ENCODE measurements at regions not wholly inside any gene's neighbourhood (a gene's known extent, or its start where the extent isn't known, plus 50 kb on each side); places are given as distances from the start of the nearest gene placed in this dataset.
"Not testable (repeated sequence)": the region's sequence is repeated elsewhere in the genome, so short reads cannot be mapped to it uniquely, and the experiment has no call there.

- DNase-seq: not testable (repeated sequence)
These were observed 473.3 kb upstream of the NPAP1 start for GRCh38 chr15:24202297-24202696.

DNA sequence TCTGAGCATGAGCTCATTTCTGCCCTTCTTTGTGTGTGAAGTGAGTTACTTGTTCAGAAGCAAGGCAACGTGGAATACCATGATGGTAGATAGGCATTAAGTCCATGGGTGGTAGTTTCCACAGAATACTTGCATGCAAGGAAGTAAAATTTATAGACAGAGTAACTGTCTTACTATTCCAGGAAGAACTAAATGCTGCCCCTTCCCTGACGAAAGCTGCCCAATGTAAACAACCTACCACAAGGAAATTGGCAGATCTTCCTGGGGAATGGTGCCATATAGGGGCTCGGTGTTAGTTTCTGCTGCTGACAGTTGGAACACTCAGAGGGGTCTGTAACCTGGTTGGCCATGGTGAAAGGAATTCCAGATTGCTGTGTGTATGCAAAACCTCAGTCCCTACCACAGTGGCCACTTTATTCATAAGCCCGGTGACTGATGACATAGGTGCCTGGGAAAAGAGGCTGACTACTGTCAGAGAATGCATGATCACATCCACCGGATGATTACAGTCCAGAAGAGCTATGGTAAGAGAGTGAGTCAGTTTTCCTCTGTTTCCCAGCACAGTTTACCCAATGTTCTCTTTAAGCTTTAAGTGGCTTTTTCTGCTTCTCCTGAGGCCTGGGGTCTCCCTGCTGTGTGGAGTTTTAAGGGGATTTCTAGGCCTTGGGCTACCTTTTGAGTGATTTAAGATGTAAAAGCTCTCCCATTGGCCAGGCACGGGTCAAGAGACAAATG, 463.7 kb upstream of the NPAP1 start:
- not testable (repeated sequence) for DNase-seq

GRCh38 chr15:24223739-24224138, 451.8 kb upstream of the NPAP1 start:
- DNase-seq: no peak

- no peak for DNase-seq
These were observed 451.4 kb upstream of the NPAP1 start for GRCh38 chr15:24224161-24224560.

DNA sequence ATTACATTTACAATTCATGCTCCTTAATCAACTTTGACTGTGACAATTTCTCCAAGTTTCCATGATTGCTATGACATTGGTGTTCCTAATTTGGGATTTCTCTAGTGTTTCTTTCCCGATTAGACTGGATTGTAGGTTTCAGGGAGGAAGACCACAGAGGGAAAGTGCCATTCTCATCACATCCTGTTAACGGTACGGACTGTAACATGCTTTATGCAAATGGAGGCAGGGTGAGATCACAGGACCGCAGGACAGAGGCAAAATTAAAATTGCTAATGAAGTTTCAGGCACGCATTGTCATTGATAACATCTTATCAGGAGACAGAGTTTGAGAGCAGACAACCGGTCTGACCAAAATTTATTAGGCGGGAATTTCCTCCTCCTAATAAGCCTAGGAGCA, 446.7 kb upstream of the NPAP1 start:
- DNase-seq: not testable (repeated sequence)

DNA sequence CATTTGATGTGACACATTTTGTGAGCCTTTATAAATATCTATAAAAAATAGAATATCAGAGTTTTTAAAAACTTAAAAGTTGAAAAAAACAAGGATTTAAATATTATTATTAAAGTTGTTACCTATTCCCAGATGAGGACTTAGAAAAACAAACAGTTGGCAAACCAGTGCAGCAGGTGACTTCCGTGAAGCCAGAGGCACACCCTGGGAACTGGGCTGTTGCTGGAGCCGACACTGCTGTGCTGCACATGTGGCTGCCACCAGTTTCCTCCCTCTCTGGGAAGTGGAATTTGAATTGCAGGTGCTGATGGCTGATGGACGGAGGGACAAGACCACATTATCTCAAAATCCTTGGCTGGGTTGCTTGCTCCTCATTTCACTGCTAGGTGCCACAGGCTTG, 442.4 kb upstream of the NPAP1 start:
- DNase-seq: not testable (repeated sequence)

DNA sequence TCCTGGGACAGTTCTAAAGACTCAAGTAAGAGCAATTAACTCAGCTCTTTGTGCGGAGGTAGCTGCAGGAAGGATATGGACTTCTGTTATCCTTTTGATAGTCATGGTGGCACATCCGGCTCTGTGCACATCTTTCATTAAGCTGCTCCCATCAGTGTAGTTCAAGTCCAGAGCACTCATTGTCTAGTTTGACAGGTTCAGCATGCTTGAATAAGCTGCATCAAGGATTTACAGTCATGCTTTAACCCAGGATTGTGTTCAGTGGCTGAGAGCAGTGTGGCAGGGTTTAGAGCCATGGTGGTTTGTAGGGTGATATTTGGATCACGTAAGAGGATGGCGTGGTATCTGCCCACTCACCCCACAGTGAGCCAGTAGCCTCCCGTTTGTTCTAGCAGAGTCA, 435.0 kb upstream of the NPAP1 start:
- not testable (repeated sequence) for DNase-seq

- not testable (repeated sequence) for DNase-seq
These were observed 416.5 kb upstream of the NPAP1 start for GRCh38 chr15:24259106-24259505.

DNA sequence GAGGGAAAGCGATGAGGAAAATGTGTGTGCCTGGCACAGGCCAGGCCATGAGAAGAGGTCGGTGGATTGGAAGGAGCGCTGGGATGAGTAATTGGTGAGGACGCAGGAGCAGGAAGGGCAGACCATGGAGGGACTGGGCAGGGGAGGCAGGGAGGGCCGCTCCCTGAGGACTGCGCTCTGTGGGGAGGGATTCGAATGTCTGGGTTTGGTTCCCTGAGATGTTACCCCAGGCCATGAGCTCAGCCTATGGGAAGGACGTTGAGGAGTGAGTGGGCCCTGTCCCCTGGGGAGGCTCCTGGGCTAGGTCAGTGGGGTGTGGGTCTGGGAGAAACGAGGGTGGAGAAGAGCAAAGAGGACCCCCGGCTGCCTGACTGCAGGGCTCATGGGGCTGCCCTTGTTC, 415.2 kb upstream of the NPAP1 start:
- DNase-seq: not testable (repeated sequence)

DNA sequence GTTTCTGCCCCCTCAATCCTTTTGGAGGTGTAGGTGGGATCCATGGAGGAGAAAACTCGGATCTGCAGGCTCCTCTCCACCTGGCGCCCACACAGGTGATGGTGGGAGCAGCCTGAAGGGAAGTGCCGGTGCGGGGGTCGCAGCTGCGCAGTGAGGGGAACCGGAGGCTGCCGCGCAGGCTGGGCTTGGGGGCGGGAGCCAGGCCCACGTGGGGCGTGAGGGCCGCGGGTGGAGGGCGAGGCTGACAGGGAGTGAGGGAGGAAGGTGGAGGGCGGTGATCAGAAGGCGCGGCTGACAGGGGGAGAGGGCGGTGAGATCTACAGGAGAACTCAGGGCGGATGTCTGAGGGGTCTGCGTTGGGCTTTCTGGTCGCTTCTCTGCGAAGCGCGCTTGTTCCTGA, 414.7 kb upstream of the NPAP1 start:
- DNase-seq: not testable (repeated sequence)

DNA sequence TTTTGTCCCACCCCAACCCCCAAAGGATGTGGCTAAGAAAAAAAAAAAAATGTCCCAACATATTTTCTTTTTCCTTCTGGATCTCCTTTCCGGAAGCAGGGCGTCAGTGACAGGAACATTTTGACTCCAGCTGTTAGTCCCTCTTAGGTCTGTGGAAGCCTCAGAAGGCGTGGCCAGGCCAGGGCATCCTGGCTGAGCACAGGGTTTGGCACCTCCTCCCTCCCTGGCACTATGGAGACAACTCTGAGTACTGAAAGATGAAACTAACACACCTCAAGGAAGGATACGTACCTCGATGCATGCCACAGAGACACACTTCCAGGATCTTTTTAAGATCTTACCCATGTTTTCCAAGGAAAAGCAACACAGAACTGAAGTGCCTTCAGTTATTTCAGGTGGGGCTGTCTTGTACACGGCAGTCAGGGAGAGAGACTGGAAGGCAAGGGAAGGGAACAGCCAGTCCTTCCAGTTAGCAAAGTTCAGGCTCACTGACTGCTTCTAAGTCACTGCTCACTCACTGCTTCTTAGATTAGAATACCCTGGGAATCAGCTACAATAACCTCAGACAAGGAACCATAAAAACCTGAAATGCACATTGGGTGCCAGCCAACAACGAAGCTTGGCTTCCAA, 406.9 kb upstream of the NPAP1 start:
- not testable (repeated sequence) for DNase-seq

DNA sequence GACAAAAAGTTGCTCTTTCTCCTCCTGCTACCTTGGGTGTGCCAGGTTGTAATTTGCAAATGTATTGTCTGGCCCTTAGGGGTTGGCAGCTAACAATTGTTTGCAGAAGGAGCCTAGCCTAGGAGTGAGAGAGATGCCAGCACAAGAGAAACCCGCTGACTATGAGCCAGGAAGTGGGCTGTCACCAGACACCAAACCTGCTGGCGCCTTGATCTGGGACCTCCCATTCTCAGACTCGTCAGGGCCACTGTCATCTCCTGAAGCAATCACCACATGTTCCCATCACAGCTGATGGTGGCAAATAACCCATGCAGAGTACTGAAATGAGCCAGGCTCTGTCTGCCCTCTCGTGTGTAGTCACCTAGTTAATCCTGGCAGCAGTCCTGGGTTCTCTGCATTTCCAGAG, 406.4 kb upstream of the NPAP1 start:
- DNase-seq: no peak

GRCh38 chr15:24269923-24270322, 405.7 kb upstream of the NPAP1 start:
- DNase-seq: no peak

GRCh38 chr15:24271496-24272244, 403.9 kb upstream of the NPAP1 start:
- DNase-seq: not testable (repeated sequence)

GRCh38 chr15:24292837-24293236, 382.7 kb upstream of the NPAP1 start:
- DNase-seq: no peak

DNA sequence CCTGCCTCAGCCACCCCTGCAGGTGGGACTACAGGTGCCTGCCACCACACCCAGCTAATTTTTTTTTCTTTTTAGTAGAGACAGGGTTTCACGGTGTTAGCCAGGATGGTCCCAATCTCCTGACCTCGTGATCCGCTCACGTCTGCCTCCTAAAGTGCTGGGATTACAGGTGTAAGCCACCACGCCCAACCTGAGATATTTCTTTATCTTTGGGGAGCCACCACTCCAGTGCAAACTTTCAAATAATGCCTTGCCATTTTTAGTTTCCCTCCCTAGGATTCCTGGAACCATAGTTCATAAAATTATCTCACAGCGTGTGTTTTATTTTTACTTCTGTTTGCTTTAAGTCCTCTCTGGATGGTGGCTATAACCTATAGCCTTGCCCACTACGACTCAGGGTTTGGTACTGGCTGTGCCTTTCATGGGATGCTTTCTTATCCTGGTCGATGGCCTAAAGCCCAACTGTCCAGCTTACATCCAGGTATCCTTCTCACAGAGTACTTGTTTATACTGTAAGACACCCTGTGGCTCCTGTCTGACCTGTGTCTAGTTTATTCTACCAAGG, 374.7 kb upstream of the NPAP1 start:
- not testable (repeated sequence) for DNase-seq

DNA sequence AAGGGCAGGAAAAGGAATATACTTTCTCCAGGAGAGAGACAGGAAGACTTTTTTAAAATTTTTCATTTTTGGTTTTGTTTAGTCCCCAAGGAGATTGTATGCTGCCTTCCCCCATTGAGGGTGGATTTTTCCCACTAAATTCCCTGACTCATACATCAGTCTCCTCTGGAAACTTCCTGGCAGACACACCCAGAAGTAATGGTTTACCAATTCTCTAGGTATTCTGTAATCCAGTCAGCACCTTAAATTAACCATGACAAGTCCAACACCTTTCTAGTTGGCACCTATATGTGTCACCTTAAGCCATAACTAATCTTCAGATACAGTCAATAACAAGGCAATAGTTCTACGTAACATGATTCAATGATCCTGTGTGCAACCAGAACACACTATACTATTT, 373.6 kb upstream of the NPAP1 start:
- DNase-seq: not testable (repeated sequence)

- DNase-seq: not testable (repeated sequence)
These were observed 370.8 kb upstream of the NPAP1 start for GRCh38 chr15:24304747-24305146.

DNA sequence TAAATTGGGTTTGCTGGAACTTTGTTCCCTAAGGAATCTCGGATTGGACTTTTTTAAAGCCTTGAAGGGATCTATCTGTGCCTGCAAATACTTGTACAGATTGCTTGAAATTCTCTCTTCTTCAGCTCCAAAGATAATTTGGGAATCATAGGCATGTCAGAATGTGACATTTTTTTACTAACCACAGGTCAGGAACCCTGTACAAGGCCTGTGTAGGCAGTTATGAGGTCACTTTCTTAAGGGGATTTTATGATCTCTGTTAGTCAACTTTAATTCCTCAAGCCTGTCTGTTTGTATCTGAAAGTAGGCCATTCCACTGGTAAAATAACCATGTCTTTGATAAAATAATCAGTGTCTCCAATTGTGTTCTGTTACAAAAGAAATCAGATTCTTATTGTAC, 369.9 kb upstream of the NPAP1 start:
- DNase-seq: not testable (repeated sequence)

DNA sequence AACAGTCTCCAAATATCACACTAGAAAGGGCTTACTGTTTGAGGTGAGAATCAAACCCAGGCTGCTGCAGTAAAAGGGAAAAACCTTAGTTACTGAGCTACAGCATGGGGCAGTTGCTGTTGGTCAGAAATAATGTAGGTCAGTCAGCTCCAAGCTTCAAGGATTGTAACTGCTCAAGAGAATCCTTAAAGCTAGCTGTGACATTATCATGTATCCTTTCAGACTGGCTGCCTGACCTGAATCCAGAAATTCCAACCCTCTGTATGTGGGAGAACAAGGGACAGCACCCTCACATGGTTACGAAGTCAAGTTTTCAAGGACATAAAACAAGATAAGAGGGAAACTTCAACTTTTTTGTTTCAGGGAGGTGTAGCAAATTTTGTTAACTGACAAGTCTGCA, 365.9 kb upstream of the NPAP1 start:
- DNase-seq: not testable (repeated sequence)

- DNase-seq: not testable (repeated sequence)
These were observed 363.9 kb upstream of the NPAP1 start for GRCh38 chr15:24311692-24312091.

DNA sequence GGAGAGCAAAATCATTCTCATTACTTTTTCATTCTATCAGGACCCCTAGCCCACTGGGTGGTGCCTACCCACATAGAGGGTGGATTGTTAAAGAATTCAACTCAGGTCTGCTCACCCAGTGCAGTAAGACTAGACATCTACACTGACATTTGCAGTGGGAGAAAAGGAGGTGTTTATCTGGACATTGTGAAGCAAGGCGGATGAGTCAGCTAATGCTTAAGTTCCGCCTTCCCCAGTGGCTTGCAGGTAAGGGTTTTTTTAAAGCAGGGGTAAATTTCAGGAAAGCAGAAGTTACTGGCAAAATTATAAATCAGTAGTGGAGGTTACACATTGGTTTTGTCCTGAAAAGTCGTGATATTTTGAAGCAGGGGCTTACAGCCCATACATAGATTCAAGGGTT, 359.2 kb upstream of the NPAP1 start:
- DNase-seq: not testable (repeated sequence)

DNA sequence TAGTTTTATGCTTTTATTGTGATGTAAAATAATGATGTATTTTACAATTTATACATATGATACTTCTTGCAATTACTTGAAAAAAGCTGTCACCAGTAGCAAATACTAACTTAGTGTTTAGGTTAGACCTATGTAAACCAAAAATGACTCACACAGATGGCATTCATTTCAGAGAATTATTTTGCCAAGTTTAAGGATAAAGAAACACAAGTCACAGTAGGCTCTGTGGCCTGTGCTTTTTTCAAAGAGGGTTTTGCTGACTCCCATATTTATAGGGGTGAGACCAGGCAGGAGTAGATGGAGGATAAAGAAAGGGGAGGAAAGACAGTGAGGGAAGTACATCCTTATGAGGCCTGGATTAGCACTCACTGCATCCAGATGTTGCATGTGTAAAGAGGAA, 356.6 kb upstream of the NPAP1 start:
- DNase-seq: no peak
